Brain microvascular endothelial cell (primary cell): ENCODE measurements at regions not wholly inside any gene's neighbourhood (a gene's known extent, or its start where the extent isn't known, plus 50 kb on each side); places are given as distances from the start of the nearest gene placed in this dataset.
"Not testable (repeated sequence)": the region's sequence is repeated elsewhere in the genome, so short reads cannot be mapped to it uniquely, and the experiment has no call there.

Source experiments
- DNase-seq: peaks from one replicate; pipeline ENCODE4 v3.0.0-alpha.2; 2020
- H3K27ac ChIP-seq: fragments of 250-450 bp; sonication (Bioruptor Pico); 2 replicates; pipeline ENCODE4 v1.5.1; 2020; ENCODE audit warnings: mild to moderate bottlenecking, moderate library complexity
- H3K27me3 ChIP-seq: fragments of 250-450 bp; sonication (Bioruptor Pico); replicated peaks from 2 replicates; pipeline ENCODE4 v1.5.1; 2020; ENCODE audit warnings: mild to moderate bottlenecking
- H3K36me3 ChIP-seq: fragments of 250-450 bp; sonication (Bioruptor Pico); replicated peaks from 2 replicates; pipeline ENCODE4 v1.5.1; 2020; ENCODE audit warnings: mild to moderate bottlenecking
- H3K4me3 ChIP-seq: 2 replicates; pipeline ENCODE4 v1.5.1; 2011; ENCODE audit warnings: low read depth, mild to moderate bottlenecking, control low read depth, low read length, moderate library complexity
- in situ Hi-C: cut with HindIII; loops from 2 replicates; pipeline ENCODE4 v1.10.0; 2017; ENCODE audit warnings: low sequenced_read_pairs, low pct_ligation_motif_present
- TF ChIP-seq, protein P1 (sequence below): IDR thresholded peaks from 2 replicates; pipeline ENCODE4 v1.5.1; 2011; ENCODE audit warnings: low read depth, mild to moderate bottlenecking, moderate library complexity, low read length, control low read depth, inconsistent platforms; ENCODE audit errors: missing control alignments

DNA sequence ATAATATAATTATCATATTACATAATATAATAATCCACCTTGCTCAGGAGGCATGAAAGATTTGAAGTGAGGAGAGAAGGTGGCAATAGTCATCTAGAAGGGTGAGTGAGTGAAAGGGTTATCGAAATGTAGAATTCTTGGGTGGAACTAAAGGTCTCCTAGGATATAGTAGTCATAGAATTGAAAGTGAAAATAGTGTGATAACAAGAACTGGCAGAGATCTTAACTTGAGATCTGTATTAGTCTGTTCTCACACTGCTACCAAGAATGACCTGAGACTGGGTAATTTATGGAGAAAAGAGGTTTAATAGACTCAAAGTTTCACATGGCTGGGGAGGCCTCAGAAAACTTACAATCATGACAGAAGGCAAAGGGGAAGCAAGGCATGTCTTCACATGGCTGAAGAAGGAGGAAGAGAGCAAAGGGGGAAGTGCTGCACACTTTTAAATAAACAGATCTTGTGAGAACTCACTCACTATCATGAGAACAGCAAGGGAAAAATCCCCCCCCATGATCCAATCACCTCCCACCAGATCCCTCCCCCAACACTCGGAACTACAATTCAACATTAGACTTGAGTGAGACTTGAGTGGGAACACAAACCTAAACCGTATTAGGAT, 351.5 kb downstream of the NR4A2 start:
- in situ Hi-C loops = no loop called here
- Histone ChIP-seq H3K27me3 (no peaks in the 10 kb centered on the region), H3K27ac (no peak overlapping the region), H3K36me3 (no peaks in the 10 kb centered on the region), H3K4me3 (no peak overlapping the region)
- TF ChIP-seq, protein P1, sequence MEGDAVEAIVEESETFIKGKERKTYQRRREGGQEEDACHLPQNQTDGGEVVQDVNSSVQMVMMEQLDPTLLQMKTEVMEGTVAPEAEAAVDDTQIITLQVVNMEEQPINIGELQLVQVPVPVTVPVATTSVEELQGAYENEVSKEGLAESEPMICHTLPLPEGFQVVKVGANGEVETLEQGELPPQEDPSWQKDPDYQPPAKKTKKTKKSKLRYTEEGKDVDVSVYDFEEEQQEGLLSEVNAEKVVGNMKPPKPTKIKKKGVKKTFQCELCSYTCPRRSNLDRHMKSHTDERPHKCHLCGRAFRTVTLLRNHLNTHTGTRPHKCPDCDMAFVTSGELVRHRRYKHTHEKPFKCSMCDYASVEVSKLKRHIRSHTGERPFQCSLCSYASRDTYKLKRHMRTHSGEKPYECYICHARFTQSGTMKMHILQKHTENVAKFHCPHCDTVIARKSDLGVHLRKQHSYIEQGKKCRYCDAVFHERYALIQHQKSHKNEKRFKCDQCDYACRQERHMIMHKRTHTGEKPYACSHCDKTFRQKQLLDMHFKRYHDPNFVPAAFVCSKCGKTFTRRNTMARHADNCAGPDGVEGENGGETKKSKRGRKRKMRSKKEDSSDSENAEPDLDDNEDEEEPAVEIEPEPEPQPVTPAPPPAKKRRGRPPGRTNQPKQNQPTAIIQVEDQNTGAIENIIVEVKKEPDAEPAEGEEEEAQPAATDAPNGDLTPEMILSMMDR = no peak
- DNase-seq = no peak

DNA sequence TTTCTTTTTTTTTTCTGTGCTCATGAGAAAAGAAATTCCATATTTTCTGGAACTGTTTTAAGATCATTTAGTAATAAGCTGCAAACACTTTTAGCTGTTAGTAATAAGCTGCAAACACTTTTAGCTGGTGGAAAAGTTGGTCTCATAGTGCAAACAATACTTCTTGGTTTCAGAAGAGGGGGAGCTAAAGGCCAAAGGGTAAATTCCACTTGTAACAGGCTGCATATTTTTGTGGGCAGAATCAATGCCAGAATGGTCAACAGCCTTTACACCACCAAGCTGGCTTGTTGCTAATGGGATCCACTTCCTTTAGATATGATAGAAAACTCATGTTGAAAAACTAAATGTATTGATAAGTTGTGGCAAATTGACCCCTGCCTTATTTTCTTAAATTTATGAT, 356.8 kb downstream of the NR4A2 start:
- in situ Hi-C loops = no loop called here
- Histone ChIP-seq H3K36me3 (no peaks in the 10 kb centered on the region), H3K27ac (no peak overlapping the region), H3K27me3 (no peaks in the 10 kb centered on the region), H3K4me3 (no peak overlapping the region)
- no peak for DNase-seq
- TF ChIP-seq, protein P1 = no peak

DNA sequence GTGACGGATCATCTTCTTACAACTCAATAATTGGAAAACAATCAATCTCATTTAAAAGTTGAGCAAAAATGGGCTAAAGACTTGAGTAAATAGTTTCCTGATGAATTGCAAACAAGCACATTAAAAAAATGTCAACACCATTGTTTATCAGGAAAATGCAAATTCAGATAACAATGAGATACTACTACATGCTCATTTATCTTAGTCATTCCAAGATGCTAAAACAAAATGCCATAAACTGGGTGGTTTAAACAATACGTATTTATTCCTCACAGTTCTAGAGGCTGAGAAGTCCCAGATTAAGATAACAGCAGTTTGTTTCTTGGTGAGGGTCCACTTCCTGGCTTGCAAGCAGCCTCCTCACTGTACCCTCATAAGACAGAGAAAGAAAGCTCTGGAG, 359.6 kb downstream of the NR4A2 start:
- Histone ChIP-seq H3K27me3 (no peaks in the 10 kb centered on the region), H3K4me3 (no peak overlapping the region), H3K36me3 (no peaks in the 10 kb centered on the region), H3K27ac (no peak overlapping the region)
- no peak for DNase-seq
- in situ Hi-C loops = no loop called here
- TF ChIP-seq, protein P1 = no peak

DNA sequence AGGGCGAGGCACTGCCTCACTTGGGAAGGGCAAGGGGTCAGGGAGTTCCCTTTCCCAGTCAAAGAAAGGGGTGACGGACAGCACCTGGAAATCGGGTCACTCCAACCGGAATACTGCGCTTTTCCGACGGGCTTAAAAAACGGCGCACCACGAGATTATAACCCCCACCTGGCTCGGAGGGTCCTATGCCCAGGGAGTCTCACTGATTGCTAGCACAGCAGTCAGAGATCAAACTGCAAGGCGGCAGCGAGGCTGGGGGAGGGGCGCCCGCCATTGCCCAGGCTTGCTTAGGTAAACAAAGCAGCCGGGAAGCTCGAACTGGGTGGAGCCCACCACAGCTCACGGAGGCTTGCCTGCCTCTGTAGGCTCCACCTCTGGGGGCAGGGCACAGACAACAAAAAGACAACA, 366.5 kb downstream of the NR4A2 start:
- in situ Hi-C loops, H3K27me3 ChIP-seq, DNase-seq, H3K27ac ChIP-seq, H3K4me3 ChIP-seq, H3K36me3 ChIP-seq: not testable (repeated sequence)

DNA sequence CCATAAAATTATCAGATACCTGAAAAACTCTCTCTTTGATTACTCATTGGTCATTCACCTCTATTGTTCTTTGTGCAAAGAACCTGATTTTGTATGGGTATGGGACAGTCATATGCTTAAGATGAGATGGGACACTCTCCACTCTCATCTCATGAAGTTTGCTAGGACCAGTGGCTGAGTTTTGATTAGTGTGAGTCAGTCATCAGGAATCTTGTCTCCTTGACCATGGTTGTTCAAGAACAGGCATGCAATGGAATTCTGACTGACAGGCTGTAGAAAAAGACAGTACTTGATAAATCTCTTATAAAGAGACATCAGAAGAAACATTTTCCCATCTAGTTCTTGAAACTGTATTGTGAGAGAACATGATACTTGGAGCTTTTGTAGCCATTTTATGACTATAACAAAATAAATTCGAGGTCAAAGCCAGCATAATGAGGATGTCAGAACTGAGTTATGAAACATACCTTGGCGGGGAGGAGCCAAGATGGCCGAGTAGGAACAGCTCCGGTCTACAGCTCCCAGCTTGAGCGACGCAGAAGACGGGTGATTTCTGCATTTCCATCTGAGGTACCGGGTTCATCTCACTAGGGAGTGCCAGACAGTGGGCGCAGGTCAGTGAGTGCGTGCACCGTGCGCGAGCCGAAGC, 367.0 kb downstream of the NR4A2 start:
- DNase-seq = no peak
- Histone ChIP-seq H3K4me3 (no peak overlapping the region), H3K27ac (no peak overlapping the region), H3K36me3 (no peaks in the 10 kb centered on the region), H3K27me3 (no peaks in the 10 kb centered on the region)
- in situ Hi-C loops = no loop called here
- TF ChIP-seq, protein P1 = no peak

DNA sequence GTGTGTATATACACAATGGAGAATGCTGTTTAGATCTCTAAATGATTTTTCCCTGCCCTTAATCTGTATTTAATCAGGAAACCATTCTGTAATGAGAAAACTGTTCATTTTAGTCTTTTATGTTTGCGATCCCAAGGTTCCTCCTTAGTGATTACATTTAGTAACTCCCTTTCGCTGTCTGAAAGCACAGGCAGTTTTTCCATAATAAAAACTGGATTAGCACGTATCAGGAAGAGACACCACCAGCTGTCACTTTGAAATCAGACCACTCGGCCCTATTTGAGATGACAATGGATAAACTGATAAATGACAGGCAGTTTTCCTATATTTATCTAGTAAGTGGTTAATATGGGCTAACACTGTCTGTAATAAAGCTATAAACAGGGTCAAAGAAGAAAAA, 370.9 kb downstream of the NR4A2 start:
- H3K36me3 ChIP-seq = no peaks in the 10 kb centered on the region
- TF ChIP-seq, protein P1 = no peak
- in situ Hi-C loops = no loop called here

More for the DNA sequence above, 370.9 kb downstream of the NR4A2 start:
- no peak overlapping the region for H3K4me3 ChIP-seq
- DNase-seq = no peak
- no peak overlapping the region for H3K27ac ChIP-seq
- no peaks in the 10 kb centered on the region for H3K27me3 ChIP-seq
